Stimulated activated CD8-positive, alpha-beta memory T cell treated with anti-CD3 and anti-CD28 coated beads, Interleukin-12 subunit alpha, Interleukin-12 subunit beta, amount 100 ng/mL, for 1 hour (primary cell): ENCODE measurements at regions not wholly inside any gene's neighbourhood (a gene's known extent, or its start where the extent isn't known, plus 50 kb on each side); places are given as distances from the start of the nearest gene placed in this dataset.

ENCODE experiments used
- DNase-seq: peaks from one replicate; pipeline ENCODE4 v3.0.0-alpha.2; 2020; ENCODE audit warnings: low read depth

DNA sequence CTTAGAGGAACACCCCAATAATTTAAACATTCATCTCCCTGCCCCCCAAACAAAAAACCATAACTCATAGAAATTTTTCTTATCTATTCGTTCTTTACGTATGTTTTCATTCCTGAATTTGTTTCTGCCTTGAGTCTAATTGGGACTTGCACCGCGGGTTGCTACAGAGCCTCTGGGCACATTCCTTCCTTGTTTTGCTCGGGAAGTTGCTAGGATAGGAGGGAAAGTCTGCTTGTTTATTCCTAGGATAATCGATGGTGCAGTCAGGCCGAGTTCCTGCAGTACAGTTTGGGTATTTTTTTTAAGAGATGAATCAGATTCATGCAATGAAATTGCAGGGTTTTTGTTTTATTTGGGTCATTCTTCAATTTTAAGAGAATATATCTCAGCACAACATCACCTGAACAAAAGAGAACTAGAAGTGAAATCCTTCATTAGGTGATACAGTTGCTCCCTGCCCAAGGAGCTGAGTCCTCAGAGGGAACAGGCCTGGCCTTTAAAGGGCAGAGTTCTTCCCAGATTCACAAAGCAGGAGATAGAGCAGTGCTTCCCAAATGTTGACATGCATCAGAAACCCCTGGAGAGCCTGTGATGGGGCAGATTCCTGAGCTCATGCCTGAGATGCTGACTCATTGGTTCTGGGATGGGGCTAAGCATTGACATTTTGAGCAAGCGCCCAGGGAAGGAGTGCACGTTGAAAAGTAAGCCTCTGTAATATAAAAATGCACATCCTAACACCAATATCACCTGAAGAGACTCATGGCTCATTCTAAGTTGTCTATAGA lies 114.9 kb upstream of the FAM9B start:
- no peak for DNase-seq

DNA sequence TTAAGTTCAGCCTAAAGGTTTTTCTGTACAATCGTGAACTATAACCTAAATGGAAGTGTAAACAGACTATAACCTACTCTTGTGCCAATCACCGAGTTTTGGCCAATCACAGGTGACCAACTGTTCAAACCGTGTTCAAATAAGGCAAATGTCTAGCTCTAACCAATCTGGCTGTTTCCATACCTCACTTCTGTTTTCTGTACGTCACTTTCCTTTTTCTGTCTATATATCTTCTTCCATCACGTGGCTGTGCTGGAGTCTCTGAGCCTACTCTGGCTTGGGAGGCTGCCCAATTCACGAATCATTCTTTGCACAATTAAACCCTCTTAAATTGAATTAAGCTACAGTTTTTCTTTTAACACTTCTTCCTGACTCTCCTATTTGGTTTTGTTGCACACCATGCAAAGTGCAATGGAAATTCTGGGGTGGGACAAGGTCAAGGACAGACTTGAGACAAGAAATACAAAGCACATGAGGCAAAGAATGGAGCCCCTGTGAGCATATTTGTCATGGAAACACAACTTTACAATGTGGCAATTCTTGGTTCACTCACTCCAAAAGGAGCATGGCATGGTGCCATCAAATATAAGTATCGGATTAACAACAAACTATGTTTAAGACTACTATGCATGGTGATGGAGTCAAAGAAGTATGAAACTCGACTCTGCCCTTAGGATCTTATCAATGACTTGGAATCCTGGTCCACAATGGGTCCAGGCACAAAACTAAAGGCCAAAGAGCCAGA lies 115.7 kb upstream of the FAM9B start:
- DNase-seq, result no peak

DNA sequence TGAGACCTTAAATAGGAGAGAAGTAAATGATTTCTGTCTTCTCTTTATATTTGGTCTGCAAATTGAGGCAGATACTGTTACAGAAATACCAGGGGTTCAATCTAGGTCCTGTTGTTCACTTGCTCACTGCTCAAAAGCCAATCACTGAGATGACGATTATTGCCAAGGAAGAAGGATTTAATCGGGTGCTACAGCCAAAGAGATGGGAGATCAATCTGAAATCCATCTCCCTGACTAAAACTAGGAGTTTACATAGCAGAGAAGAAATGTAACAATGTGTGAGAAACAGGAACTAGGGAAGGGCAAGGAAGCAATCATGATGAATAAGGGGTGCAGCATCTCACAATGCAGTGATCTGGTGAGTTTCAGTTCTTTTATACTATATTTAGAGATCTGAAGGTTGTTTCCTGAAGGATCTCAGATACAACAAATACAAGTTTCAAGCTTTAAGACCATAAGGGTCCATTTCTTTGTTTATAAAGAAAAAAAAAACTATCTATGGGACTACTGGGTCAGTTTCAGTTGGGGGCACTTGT lies 117.9 kb upstream of the FAM9B start:
- DNase-seq, result no peak

DNA sequence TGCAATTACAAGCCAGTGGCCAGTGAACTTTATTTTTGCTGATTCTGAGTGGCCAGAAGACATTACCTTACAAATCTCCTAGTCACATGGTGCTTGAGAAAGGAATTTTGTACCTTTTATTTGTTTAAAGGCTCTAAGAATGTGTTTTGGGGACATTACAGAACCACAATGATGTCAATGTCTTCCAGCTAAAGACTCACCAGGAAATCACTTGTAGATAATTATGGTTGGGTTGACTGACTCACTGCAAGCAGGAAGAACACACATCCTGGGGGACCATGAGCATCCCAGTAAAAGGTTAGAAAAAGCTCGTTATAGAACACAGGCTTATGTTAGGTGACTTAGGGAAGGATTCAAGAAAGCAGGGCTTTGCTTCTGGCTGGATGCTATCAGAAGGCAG lies 119.4 kb upstream of the FAM9B start:
- DNase-seq, result no peak

DNA sequence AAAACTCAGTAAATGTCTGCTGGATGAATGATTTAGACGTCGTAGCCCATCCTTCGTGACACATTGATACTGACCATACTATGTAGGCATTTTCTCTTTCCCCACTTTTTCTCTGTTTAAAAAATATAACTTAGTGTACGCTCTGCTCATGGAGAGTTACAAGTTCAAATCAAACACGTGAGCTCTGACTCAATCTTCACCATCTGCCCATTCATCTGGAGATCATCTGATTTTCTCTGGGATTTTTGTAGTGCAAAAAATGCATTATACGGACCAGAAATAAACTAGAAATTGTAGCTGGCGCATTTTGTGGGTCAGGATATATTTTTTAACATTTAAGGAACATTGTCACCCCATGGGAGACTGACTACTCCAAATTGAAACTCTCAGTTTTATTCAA lies 124.7 kb upstream of the FAM9B start:
- no peak for DNase-seq

DNA sequence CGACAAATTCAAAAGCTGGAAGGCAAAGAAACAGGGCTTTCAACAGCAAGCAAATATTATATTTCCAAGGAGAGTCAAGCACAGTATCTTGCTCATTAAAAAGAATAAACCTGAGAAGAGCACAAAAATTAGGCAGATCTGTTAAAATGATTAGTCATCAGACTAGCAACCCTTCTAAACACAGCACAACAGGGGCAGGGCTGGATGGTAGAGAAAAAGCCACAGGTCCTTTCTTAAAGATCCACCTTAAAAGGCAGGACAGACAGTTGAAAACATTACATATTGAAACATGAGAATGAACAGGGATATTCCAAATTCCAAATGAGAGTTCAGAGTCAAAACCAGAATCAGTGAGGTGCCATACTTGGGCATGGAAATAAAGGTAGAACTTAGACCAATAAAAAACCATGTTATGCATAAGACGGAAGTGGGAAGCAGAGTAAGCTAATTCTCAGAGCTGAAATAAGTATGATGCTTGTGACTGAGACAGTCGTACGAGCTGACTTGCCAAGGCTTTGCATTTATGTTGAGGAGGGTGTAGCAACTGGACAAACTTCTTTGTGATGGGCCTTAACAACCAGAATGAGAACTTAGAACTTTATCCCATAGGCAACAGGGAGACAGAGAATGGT lies 126.9 kb upstream of the FAM9B start:
- DNase-seq, result no peak

DNA sequence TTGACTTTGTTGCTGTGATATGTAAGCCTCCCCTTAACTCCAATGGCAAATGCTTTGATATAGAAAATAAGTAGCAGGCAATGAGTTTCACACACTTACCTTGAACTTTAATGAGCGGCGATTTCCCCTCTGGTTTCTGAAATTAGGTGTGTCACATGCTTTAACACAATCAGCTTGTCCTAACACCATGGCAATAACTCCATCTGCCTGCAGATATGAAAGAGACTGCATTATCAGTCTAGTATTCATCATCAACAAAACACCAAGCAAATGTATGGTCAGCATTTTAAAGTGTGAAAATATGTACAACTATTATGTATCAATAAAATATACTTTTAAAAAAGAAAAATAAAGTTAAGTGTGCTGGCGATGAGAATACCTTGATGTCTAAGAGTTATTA lies 128.8 kb upstream of the FAM9B start:
- DNase-seq, result no peak

DNA sequence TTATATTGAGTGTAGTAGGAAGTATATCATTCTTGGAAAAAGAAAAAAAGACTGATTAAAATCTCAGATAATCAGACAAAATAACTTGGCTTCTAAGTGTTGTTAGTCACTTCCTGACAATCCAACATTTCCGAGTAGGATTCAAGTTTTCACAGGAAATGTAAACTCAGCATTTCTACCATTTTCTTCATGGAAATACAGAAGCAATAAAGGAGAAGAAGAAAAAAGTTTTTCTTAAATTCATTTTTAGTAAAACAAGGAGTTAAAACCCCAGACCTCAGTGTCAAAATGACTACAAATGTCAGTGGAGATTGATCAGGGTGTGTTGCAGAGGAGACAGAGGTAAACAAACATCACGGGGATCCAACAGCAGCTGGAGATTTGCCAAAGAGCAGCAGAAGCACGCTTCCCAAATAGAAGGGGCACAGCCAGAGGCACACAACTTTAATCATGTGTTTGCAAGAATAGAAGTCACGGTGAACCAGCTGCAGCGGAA lies 129.3 kb upstream of the FAM9B start:
- DNase-seq, result no peak

DNA sequence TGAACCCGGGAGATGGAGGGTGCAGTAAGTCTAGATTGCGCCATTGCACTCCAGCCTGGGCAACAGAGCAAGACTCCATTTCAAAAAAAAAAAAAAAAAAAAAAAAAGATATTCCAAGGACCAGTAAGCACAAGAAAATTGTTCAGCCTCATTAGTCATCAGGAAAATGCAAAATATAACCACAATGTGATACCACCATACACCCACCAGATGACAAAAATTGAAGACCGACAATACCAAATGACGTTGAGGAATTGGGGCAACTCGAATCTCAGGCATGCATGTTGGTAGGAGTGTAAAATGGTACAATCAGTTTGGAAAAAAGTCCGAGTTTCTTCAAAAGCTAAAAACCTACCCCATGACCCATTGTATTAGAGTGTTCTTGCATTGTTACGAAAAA lies 130.2 kb upstream of the FAM9B start:
- no peak for DNase-seq

DNA sequence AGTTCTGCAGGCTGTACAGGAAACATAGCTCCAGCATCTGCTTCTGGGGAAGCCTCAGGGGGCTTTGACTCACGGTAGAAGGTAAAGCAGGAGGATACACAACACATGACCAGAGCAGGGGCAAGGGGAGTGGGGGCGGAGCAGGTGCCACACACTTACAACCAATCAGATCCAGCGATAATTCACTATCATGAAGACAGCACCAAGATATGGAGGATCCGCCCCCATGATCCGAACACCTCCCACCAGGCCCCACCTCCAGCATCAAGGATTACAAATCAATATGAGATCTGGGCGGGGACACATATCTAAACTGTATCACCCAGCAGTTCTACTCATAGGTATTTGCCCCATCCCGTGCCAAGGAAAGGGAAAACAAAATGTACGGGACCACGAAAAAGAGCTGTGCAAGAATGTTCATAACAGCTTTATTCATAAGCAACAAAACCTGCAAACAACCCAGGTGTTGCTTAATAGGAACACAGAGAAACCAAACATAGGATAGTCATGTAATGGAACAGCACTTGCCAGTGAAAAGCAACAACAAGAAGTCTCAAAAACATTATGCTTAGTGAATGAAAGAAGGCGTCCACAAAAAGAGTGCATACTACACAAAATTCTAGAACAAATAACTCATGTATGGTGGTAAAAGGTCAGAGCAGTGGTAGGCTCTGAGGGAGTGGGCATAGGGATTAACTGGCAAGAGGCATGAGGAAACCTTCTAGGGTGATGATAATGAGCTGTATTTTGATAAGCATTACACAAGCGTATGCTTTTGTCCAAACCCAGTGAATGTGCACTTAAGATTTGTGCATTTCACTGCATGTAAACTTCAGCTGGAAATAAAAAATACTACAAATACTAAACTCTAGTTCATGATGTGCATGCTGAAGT lies 130.9 kb upstream of the FAM9B start:
- DNase-seq, result no peak

DNA sequence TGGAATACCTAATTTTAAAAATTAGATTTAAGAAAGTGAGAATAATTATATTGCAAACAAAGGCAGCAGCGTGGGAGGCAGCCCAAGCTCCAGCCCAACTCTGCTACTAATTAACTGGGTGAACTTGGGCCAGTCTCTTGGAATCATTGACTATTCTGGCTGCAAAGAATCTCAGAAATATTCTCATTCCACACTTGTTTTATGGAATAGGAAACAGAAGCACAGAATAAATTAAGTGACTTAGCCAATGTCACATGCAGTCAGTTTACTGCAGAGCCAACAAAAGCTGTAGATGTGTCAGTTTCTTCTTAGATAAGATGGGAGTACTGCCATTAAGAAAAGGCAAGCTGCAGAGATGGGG lies 132.6 kb upstream of the FAM9B start:
- DNase-seq, result no peak

DNA sequence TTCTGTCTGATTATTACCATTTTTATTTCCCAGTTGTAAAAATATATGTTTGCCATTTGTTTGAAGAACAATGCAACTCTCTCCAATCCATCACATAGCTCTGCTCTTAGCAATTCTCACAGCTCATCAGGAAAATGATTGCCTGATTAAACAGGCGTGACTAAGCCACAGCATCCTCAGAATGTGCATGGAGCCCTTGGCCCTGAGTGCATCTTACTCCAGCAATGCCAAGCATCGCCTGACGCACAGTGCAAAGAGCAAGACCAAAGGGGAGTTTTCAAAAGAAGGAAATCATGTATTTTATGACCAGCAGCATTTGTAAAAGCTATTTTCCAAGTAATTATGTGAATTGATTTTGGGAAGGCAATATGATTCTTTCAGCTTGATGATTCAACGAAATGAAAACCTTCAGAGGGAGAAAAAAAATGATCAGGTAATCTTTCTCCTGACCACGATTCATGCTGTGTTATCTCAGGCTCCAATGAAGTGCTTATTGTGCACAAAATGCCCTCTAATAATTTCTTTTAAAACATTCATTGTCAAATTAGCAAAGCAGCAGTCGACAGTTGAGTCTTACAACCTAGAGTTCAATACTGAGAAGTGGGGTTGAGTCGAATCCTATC lies 138.0 kb upstream of the FAM9B start:
- DNase-seq, result no peak

DNA sequence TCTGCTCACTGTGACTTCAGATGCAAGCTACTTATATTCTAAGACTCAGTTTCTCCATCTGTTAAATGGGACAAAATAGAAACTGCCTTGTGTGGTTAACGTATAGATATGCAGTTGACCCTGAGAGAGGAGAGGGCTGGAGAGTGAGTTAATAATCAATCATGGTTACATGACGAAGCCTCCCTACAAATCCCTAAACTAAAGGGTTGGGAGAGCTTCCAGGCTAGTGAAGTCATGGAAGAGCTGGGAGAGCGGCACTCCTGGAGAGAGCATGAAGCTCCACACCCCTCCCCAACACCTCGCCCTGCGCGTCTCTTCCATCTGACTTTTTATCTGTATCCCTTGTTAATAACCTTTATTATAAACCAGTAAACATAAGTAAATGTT lies 138.5 kb upstream of the FAM9B start:
- no peak for DNase-seq

DNA sequence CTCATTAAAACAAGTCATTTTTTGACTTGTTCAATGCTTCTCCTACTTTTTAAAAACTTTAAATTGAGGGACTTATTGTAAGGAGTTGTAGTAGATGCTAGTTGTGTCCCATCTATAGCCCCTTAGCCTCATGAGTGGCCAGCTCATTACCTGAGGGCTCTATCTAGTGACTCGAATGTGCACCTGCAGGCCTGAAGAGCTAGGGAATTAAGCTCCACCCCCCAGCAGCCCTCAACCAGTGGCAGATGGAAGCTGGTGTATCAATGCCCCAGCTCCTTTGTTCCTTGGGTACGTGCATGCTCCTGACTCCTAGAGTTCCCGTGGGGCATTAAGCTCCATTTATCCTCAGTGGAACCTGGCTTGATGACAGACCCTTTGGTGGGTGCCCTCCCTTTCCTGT lies 146.7 kb upstream of the FAM9B start:
- DNase-seq, result no peak

DNA sequence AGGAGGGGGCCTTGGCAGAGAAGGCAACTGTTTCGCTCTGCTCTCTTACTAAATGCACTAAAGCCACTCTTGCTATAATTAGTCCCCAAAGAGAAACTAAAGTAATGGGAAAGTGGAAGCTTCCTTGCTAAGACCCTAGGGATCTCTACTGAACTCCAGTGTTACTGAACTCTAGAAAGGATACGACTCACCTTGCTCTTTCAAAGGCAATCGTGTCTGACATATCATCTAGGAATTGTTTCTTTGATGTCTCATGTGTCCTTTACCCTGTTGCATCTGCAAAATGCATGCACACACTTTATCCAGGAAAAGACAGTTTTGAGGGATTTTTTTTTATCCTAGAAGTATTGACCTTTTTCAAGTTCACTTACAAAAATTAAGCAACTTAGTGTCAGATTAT lies 148.1 kb upstream of the FAM9B start:
- no peak for DNase-seq

DNA sequence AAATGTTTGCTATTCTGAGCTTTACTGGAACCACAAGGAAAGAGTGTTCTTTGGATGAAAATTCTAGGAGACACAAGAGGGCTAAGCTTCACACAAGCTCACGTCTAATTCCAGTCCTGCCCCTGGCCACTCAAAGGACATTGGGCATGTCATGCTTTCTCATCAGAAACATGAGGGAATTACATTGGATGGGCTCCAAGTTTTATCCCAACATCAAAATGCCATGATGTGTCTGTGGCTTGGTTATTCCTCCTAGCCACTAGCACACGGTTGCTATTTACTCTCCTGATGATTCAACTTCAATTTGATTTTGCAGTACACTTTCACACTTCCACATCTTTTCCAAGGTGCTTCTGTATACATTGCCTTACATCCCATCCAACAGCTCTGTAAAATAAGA lies 149.6 kb upstream of the FAM9B start:
- no peak for DNase-seq

DNA sequence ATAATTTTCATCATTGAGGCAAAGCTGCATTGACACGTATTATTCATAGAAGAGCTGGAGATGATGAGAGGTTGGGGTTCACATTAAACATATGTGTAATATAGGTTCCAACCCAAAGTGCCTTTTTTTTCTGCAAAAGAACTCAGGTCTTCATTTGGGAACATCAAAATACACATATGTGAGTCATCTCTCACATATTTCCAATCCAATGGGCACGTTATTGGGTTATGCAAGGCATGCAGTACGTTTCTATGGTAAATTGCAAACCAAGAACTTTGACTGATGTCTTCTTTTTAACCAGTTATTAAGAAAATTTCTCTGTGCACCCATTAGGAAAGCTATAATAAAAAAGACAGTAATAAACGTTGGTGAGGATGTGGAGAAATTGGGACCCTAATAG lies 150.3 kb upstream of the FAM9B start:
- no peak for DNase-seq

DNA sequence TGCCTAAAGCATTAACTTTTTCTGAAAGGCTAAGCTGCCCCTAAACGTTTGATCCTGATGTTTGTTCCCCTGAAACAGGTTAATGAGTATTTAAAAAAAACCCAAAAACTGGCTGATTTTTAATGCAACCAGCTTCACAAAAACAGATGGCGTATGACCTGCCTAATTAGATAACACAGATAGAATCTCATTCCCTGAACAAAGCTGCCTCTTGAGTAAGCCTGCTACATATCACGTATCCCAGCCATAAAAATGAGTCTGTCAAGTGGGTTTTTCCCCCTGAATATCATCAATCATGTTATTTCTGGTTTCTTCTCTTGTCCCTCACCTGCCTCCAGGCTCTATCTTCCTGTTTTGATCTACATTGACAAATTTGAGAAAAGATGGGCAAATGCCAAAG lies 154.2 kb upstream of the FAM9B start:
- DNase-seq, result no peak

DNA sequence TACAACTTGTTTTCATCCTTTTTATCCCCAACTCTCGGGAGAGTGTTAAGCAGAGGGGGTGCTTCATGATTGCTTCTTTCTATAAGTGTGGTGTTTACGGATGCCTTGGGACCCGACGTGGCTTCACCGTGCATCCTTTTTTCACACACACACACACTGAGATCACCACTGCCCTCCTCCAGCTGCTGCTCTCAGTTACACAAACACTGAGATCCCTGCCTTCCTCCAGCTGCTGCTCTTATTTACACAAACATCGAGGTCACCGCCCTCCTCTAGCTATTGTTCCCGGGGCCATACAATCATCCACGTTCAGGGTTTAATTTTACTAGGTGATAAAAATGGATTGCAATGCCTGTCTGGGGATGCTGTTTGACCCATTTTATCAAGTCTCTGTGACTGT lies 155.4 kb upstream of the FAM9B start:
- no peak for DNase-seq

DNA sequence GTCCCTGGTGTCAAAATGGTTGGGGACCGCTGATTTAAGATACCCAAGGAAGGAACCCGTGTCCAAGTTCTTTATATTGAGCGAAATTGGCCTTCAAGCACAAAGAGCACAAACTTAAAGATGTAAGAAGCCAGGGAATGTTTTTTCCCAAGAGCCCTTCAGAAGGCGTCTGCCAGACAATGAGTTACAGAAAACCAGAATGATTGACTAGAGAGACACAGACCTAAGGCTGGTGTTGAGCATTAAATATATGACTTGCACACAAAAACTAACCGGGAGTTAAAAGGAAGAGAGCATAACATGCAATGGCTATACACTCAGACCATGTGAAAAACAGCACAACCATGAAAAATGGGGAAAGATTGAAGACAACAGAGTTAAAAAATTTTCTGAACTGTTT lies 157.5 kb upstream of the FAM9B start:
- DNase-seq, result no peak

DNA sequence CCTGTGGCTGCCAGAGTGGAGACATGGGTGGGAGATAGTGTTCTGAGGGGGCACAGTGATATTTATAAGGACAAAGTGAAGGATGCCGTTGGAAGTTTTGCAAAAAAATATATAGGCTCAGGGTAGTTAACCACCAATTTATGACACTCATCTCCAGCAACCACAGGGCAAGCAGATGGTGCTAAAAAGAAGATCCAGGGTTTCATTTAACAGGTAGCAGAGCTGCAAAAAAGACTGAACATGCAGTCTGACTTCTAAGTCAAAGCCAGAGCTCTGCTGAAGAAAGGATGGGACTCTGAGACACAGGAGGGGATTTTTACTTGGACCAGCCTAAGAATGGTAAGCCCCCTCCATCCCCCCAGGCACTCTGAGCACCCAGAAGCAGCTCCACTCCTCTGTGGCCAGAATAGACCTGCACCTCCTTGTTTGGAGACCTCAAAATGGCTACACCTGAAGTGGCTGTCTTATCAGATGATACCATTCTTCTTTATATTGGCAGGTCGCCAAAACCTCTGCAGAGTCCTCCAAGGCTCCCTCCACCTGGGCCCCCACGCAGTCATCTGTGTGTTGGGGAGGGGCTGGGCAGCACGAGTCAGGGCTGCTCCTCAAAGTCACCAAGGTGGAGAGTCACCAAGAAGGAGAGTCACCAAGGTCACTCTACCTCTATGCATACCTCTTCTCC lies 161.4 kb upstream of the FAM9B start:
- no peak for DNase-seq
